Ascending aorta (tissue), 2 donors: ENCODE measurements at regions not wholly inside any gene's neighbourhood (a gene's known extent, or its start where the extent isn't known, plus 50 kb on each side); places are given as distances from the start of the nearest gene placed in this dataset.

ENCODE experiments used
- DNase-seq, 2 donors: peaks; one replicate each; pipeline ENCODE4 v3.0.0-alpha.2; 2019; ENCODE audit warnings: low spot score in 2 of 2
- H3K27ac ChIP-seq, 2 donors: fragments of 200-600 bp; sonication (generic); one replicate each; pipeline ENCODE4 v1.5.1; 2016 to 2017; ENCODE audit warnings: mild to moderate bottlenecking in 1 of 2
- H3K27me3 ChIP-seq: fragments of 200-600 bp; sonication (generic); one replicate; pipeline ENCODE4 v1.5.1; 2017
- H3K36me3 ChIP-seq, 2 donors: fragments of 200-600 bp; sonication (generic); one replicate each; pipeline ENCODE4 v1.5.1; 2016
- H3K4me1 ChIP-seq, 2 donors: fragments of 200-600 bp; sonication (generic); one replicate each; pipeline ENCODE4 v1.5.1; 2016 to 2017; ENCODE audit warnings: mild to moderate bottlenecking in 1 of 2
- H3K4me3 ChIP-seq, 2 donors: fragments of 200-600 bp; sonication (generic); one replicate each; pipeline ENCODE4 v1.5.1; 2016 to 2017; ENCODE audit warnings: mild to moderate bottlenecking in 1 of 2
- H3K9me3 ChIP-seq, 2 donors: fragments of 200-600 bp; sonication (generic); one replicate each; pipeline ENCODE4 v1.5.1; 2016
- intact Hi-C: fragments of 100-400 bp; cut with DNase I; formaldehyde crosslinking; loops from one replicate; pipeline ENCODE4 v1.15.1; 2023
- TF ChIP-seq, protein P1 (sequence below), 3 experiments: fragments of 200-600 bp in 2 of 3; fragments of 450-650 bp in 1 of 3; sonication (generic) in 2 of 3; IDR thresholded peaks; one replicate each; pipeline ENCODE4 v1.5.1; 2016 to 2019; ENCODE audit warnings: antibody characterized with exemption in 3 of 3, mild to moderate bottlenecking in 1 of 3, moderate library complexity in 1 of 3

DNA sequence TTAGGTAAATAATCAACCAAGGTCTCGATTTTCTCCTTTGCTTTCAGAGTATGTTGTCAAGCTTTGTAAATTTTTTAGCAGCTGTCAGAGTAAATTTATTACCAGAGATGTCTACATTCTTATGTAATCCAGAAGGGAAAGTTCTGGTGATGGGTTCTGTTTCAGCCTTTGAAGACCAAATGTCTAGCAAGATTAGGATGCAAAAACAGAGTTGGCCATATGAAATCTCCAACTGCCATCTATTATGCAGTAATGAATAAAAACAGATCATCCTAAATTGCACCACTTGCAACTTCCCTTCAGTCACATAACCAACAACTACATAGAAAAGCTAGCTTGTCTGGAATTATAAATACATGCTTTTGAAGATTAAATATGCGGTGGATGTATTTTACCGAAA, 826.8 kb upstream of the KIF2B start:
- no peaks in the 10 kb centered on the region for H3K36me3 ChIP-seq
- no peak overlapping the region for H3K27ac ChIP-seq
- H3K27me3 ChIP-seq, result no peaks in the 10 kb centered on the region
- DNase-seq, result no peak
- H3K4me1 ChIP-seq, result no peaks in the 10 kb centered on the region
- TF ChIP-seq, protein P1, sequence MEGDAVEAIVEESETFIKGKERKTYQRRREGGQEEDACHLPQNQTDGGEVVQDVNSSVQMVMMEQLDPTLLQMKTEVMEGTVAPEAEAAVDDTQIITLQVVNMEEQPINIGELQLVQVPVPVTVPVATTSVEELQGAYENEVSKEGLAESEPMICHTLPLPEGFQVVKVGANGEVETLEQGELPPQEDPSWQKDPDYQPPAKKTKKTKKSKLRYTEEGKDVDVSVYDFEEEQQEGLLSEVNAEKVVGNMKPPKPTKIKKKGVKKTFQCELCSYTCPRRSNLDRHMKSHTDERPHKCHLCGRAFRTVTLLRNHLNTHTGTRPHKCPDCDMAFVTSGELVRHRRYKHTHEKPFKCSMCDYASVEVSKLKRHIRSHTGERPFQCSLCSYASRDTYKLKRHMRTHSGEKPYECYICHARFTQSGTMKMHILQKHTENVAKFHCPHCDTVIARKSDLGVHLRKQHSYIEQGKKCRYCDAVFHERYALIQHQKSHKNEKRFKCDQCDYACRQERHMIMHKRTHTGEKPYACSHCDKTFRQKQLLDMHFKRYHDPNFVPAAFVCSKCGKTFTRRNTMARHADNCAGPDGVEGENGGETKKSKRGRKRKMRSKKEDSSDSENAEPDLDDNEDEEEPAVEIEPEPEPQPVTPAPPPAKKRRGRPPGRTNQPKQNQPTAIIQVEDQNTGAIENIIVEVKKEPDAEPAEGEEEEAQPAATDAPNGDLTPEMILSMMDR (IDR thresholded peaks at IDR 0.05), result no peak
- H3K9me3 ChIP-seq, result no peaks in the 10 kb centered on the region
- intact Hi-C loops, result no loop called here
- no peak overlapping the region for H3K4me3 ChIP-seq

DNA sequence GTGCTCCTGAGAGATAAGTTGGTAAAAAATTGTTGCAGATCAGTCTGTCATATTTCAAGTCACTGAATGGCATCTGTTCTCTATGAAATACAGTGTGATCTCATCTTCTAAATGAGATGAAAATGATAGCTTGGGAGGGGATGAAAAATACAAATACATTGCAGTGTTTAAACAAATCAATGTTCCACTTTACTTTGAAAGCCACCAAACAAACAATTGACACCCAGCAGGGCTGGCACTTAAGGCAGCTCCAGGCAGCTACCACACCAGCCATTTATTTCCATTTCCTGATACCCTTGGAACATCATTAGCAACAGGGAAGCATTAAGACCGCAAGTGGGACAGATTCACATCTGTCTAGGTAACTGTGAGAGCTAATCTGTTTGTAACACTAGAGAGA, 827.6 kb upstream of the KIF2B start:
- no peak for DNase-seq
- Histone ChIP-seq H3K9me3 (no peaks in the 10 kb centered on the region), H3K27ac (no peak overlapping the region), H3K36me3 (no peaks in the 10 kb centered on the region), H3K4me3 (no peak overlapping the region), H3K27me3 (no peaks in the 10 kb centered on the region), H3K4me1 (no peaks in the 10 kb centered on the region)
- TF ChIP-seq, protein P1 (IDR thresholded peaks at IDR 0.05), result no peak
- intact Hi-C loops, result no loop called here

DNA sequence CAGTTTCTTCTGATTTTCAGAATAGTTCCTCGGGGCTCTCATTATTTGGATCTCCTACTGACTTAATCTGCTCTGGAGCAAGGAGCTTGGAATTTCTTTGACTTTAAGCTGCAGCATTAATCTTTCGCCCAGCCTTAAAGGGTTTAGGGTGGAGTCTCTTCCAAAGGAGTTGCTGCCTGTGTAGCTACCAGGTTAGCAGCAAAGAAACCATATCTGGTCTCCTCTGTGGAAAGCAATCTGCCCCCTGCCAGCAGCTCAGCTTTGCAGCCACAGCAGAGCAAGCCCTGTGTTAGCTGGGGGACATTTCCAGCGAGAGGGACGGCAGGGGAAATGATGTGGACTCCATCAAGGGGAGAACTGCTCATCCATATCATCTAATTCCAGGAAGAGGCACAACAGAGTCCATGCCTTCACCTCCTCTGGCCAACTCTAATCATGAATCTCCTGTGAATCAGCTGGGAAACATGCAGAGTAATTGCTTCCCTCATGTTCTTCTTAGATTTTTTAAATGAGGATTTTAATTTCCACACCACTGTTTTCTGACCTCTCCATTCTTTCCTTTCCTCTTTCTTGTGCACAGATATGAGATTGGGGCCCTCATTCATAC, 827.6 kb upstream of the CA10 start:
- DNase-seq, result no peak
- no peak overlapping the region for H3K4me3 ChIP-seq
- H3K27ac ChIP-seq, result no peak overlapping the region
- no peaks in the 10 kb centered on the region for H3K36me3 ChIP-seq
- intact Hi-C loops, result no loop called here
- H3K9me3 ChIP-seq, result no peaks in the 10 kb centered on the region
- TF ChIP-seq, protein P1 (IDR thresholded peaks at IDR 0.05), result no peak
- no peaks in the 10 kb centered on the region for H3K27me3 ChIP-seq
- no peaks in the 10 kb centered on the region for H3K4me1 ChIP-seq

DNA sequence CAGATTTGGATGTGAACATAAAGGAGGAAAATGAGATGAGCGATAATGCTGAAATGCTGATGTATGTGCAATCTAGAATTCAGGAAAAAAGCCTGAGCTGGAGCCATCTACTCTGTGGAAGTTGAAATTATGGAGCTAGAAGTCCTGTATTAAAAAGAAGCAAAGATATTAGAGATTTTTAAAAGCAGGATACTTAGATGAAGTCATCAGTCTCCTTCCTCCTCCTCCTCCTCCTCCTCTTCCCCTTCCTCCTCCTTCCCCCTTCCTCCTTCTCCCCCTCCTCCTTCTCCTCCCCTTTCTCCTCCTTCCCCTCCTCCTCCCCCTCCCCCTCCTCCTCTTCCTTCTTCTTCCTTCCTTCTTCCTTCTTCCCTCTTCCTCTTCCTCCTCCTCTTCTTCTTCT, 823.8 kb upstream of the CA10 start:
- Histone ChIP-seq H3K36me3 (no peaks in the 10 kb centered on the region), H3K9me3 (no peaks in the 10 kb centered on the region), H3K27me3 (no peaks in the 10 kb centered on the region), H3K27ac (no peak overlapping the region), H3K4me1 (no peaks in the 10 kb centered on the region), H3K4me3 (no peak overlapping the region)
- no peak for DNase-seq
- intact Hi-C loops, result no loop called here
- TF ChIP-seq, protein P1 (IDR thresholded peaks at IDR 0.05), result no peak

DNA sequence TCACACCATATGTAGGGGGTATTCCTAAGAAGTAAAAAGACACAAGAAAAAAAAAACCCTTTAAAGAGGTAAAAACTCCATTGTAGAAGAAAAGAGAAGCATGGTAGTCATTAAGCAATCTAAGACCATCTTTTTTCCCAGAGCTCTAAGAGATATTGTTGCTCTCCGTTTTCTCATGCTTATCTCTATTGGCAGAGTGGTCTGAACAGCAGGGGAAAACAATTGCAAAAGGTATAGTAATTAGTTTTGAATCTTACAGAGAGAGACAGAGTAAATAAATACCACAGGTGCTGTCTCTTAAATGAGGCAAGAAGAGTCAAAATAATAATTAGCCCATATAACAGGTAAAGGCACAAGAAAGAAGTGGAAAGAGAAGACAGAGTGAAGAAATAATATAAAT, 821.4 kb upstream of the CA10 start:
- intact Hi-C loops, result no loop called here
- H3K4me1 ChIP-seq, result no peaks in the 10 kb centered on the region
- H3K27ac ChIP-seq, result no peak overlapping the region

More for the DNA sequence above, 821.4 kb upstream of the CA10 start:
- H3K36me3 ChIP-seq, result no peaks in the 10 kb centered on the region
- H3K9me3 ChIP-seq, result no peaks in the 10 kb centered on the region
- no peak for DNase-seq
- no peaks in the 10 kb centered on the region for H3K27me3 ChIP-seq
- TF ChIP-seq, protein P1 (IDR thresholded peaks at IDR 0.05), result no peak
- no peak overlapping the region for H3K4me3 ChIP-seq
